Astrocyte (in vitro differentiated cells and primary cell): ENCODE measurements at regions not wholly inside any gene's neighbourhood (a gene's known extent, or its start where the extent isn't known, plus 50 kb on each side); places are given as distances from the start of the nearest gene placed in this dataset.

Experiments used
- DNase-seq: peaks from one replicate; pipeline ENCODE4 v3.0.0-alpha.2; 2010; ENCODE audit warnings: low read depth
- FAIRE-seq: peaks from 2 replicates; lab custom pipeline; 2011; peaks lifted over from hg19 to GRCh38; lab: Jason Lieb, UNC
- H2AFZ ChIP-seq: 2 replicates; pipeline ENCODE4 v1.6.0; 2012; ENCODE audit warnings: low read depth, low read length, inconsistent platforms
- H3K27ac ChIP-seq: 2 replicates; pipeline ENCODE4 v1.5.1; 2011; ENCODE audit warnings: low read depth, low read length, inconsistent platforms
- H3K27me3 ChIP-seq: 2 replicates; pipeline ENCODE4 v1.6.0; 2011; ENCODE audit warnings: low read length, inconsistent platforms; ENCODE audit not compliant: insufficient read depth
- H3K36me3 ChIP-seq: 2 replicates; pipeline ENCODE4 v1.5.1; 2011; ENCODE audit warnings: low read length, inconsistent platforms; ENCODE audit not compliant: insufficient read depth
- H3K4me1 ChIP-seq: 2 replicates; pipeline ENCODE4 v1.5.1; 2011; ENCODE audit warnings: low read length, inconsistent platforms; ENCODE audit not compliant: insufficient read depth
- H3K4me2 ChIP-seq: 2 replicates; pipeline ENCODE4 v1.6.0; 2012; ENCODE audit warnings: low read length, inconsistent platforms
- H3K4me3 ChIP-seq: 2 replicates; pipeline ENCODE4 v1.5.1; 2011; ENCODE audit warnings: low read depth, mild to moderate bottlenecking, low read length, inconsistent platforms; ENCODE audit not compliant: insufficient read depth
- H3K79me2 ChIP-seq: 2 replicates; pipeline ENCODE4 v1.6.0; 2012; ENCODE audit warnings: mild to moderate bottlenecking, low read length, inconsistent platforms; ENCODE audit not compliant: insufficient read depth
- H3K9ac ChIP-seq: 2 replicates; pipeline ENCODE4 v1.6.0; 2012; ENCODE audit warnings: mild to moderate bottlenecking, low read length, inconsistent platforms
- H3K9me3 ChIP-seq: 2 replicates; pipeline ENCODE4 v1.5.1; 2012; ENCODE audit warnings: low read depth, mild to moderate bottlenecking, low read length, inconsistent platforms; ENCODE audit not compliant: insufficient read depth
- H4K20me1 ChIP-seq: 2 replicates; pipeline ENCODE4 v1.6.0; 2012; ENCODE audit warnings: low read length, inconsistent platforms; ENCODE audit not compliant: insufficient read depth
- H3K27ac Mint-ChIP-seq: one replicate; pipeline ENCODE4 v1.8.0; 2021; ENCODE audit warnings: mild to moderate bottlenecking, mixed read lengths; ENCODE audit not compliant: unreplicated experiment
- H3K27me3 Mint-ChIP-seq: one replicate; pipeline ENCODE4 v1.8.0; 2021; ENCODE audit warnings: low read depth, mixed read lengths; ENCODE audit not compliant: unreplicated experiment
- H3K36me3 Mint-ChIP-seq: one replicate; pipeline ENCODE4 v1.8.0; 2021; ENCODE audit warnings: low read depth, mixed read lengths; ENCODE audit not compliant: unreplicated experiment
- H3K4me1 Mint-ChIP-seq: one replicate; pipeline ENCODE4 v1.8.0; 2021; ENCODE audit warnings: low read depth, mixed read lengths; ENCODE audit not compliant: unreplicated experiment
- H3K4me3 Mint-ChIP-seq: one replicate; pipeline ENCODE4 v1.8.0; 2021; ENCODE audit warnings: mild to moderate bottlenecking, moderate library complexity, mixed read lengths; ENCODE audit not compliant: unreplicated experiment
- H3K9me3 Mint-ChIP-seq: one replicate; pipeline ENCODE4 v1.8.0; 2021; ENCODE audit warnings: mild to moderate bottlenecking, mixed read lengths; ENCODE audit not compliant: unreplicated experiment
- CTCF ChIP-seq: IDR thresholded peaks from 2 replicates; pipeline ENCODE4 v1.5.1; 2011; ENCODE audit warnings: low read depth, mild to moderate bottlenecking, inconsistent platforms, low read length, moderate library complexity; ENCODE audit not compliant: insufficient read depth
- EZH2 ChIP-seq: IDR thresholded peaks from 2 replicates; pipeline ENCODE4 v1.6.1; 2012; ENCODE audit warnings: mild to moderate bottlenecking, low read length, inconsistent platforms; ENCODE audit not compliant: insufficient read depth

GRCh38 chr7:106182904-106183303 lies 70.8 kb upstream of the SYPL1 start:
- no peak overlapping the region for H2AFZ ChIP-seq
- H3K4me1 Mint-ChIP-seq: no peaks in the 10 kb centered on the region
- no peaks in the 10 kb centered on the region for H3K36me3 Mint-ChIP-seq

GRCh38 chr7:106181658-106182265 lies 69.7 kb upstream of the SYPL1 start:
- H3K9me3 Mint-ChIP-seq: peaks cover 2% of the 10 kb centered on the region
- DNase-seq (no peak), FAIRE-seq (no peak)
- Histone ChIP-seq H4K20me1 (no peaks in the 10 kb centered on the region), H2AFZ (no peak overlapping the region), H3K9ac (no peak overlapping the region), H3K4me3 (no peak overlapping the region), H3K36me3 (no peaks in the 10 kb centered on the region), H3K27me3 (no peaks in the 10 kb centered on the region), H3K4me2 (no peak overlapping the region), H3K27ac (no peak overlapping the region), H3K79me2 (no peaks in the 10 kb centered on the region), H3K9me3 (no peaks in the 10 kb centered on the region), H3K4me1 (peaks cover 2% of the 10 kb centered on the region)
- no peak for TF ChIP-seq CTCF
- TF ChIP-seq EZH2: no peak
- H3K36me3 Mint-ChIP-seq: no peaks in the 10 kb centered on the region
- no peak overlapping the region for H3K27ac Mint-ChIP-seq
- H3K4me1 Mint-ChIP-seq: no peaks in the 10 kb centered on the region
- H3K27me3 Mint-ChIP-seq: peaks cover 12% of the 10 kb centered on the region
- H3K4me3 Mint-ChIP-seq: no peak overlapping the region

More at GRCh38 chr7:106182904-106183303, 70.8 kb upstream of the SYPL1 start:
- H3K9me3 ChIP-seq: no peaks in the 10 kb centered on the region
- Mint-ChIP-seq H3K27ac (no peak overlapping the region), H3K27me3 (peaks cover 12% of the 10 kb centered on the region), H3K9me3 (peaks cover 2% of the 10 kb centered on the region), H3K4me3 (no peak overlapping the region)
- no peak overlapping the region for H3K27ac ChIP-seq
- no peak overlapping the region for H3K4me2 ChIP-seq
- H3K79me2 ChIP-seq: no peaks in the 10 kb centered on the region
- H3K27me3 ChIP-seq: no peaks in the 10 kb centered on the region
- no peaks in the 10 kb centered on the region for H3K4me1 ChIP-seq
- no peak overlapping the region for H3K4me3 ChIP-seq
- H4K20me1 ChIP-seq: no peaks in the 10 kb centered on the region
- TF ChIP-seq EZH2 (no peak), CTCF (no peak)
- no peaks in the 10 kb centered on the region for H3K36me3 ChIP-seq
- no peak for DNase-seq
- no peak for FAIRE-seq
- H3K9ac ChIP-seq: no peak overlapping the region

- no peaks in the 10 kb centered on the region for H3K4me1 Mint-ChIP-seq
- no peak overlapping the region for H2AFZ ChIP-seq
- no peaks in the 10 kb centered on the region for H3K9me3 Mint-ChIP-seq
- H3K27ac Mint-ChIP-seq: no peak overlapping the region
- H3K27ac ChIP-seq: no peak overlapping the region
- peaks cover 2% of the 10 kb centered on the region for H3K4me1 ChIP-seq
- H3K9ac ChIP-seq: no peak overlapping the region
- no peak overlapping the region for H3K4me2 ChIP-seq
- no peaks in the 10 kb centered on the region for H3K9me3 ChIP-seq
- peaks cover 15% of the 10 kb centered on the region for H3K27me3 Mint-ChIP-seq
- no peaks in the 10 kb centered on the region for H3K79me2 ChIP-seq
- no peak for DNase-seq
- no peak overlapping the region for H3K4me3 Mint-ChIP-seq
- H3K27me3 ChIP-seq: peaks cover 4% of the 10 kb centered on the region
- H4K20me1 ChIP-seq: no peaks in the 10 kb centered on the region
- H3K4me3 ChIP-seq: no peak overlapping the region
- FAIRE-seq: no peak
- no peaks in the 10 kb centered on the region for H3K36me3 ChIP-seq
- H3K36me3 Mint-ChIP-seq: no peaks in the 10 kb centered on the region
- no peak for TF ChIP-seq CTCF
- TF ChIP-seq EZH2: no peak
These were observed 68.6 kb upstream of the SYPL1 start for GRCh38 chr7:106180721-106181120.
